Nephron progenitor cell (in vitro differentiated cells): ENCODE measurements at regions not wholly inside any gene's neighbourhood (a gene's known extent, or its start where the extent isn't known, plus 50 kb on each side); places are given as distances from the start of the nearest gene placed in this dataset.
A peak's percentile ranks its signal among the peaks of the same experiment; 100 is the strongest.

Experiments
- DNase-seq: peaks from one replicate; pipeline ENCODE4 v3.0.0; 2021
- H3K27ac Mint-ChIP-seq: 2 replicates; pipeline ENCODE4 v1.8.0; 2021; ENCODE audit warnings: mild to moderate bottlenecking, moderate library complexity, mixed read lengths
- H3K27me3 Mint-ChIP-seq: 2 replicates; pipeline ENCODE4 v1.8.0; 2021; ENCODE audit warnings: mild to moderate bottlenecking, low read depth, mixed read lengths; ENCODE audit not compliant: poor library complexity
- H3K36me3 Mint-ChIP-seq: 2 replicates; pipeline ENCODE4 v1.8.0; 2021; ENCODE audit warnings: low read depth, mixed read lengths
- H3K4me1 Mint-ChIP-seq: 2 replicates; pipeline ENCODE4 v1.8.0; 2021; ENCODE audit warnings: mixed read lengths
- H3K4me3 Mint-ChIP-seq: 2 replicates; pipeline ENCODE4 v1.8.0; 2021; ENCODE audit warnings: mild to moderate bottlenecking, moderate library complexity, mixed read lengths
- H3K9me3 Mint-ChIP-seq: 2 replicates; pipeline ENCODE4 v1.8.0; 2021; ENCODE audit warnings: mild to moderate bottlenecking, moderate library complexity, mixed read lengths
- TF ChIP-seq, protein P1 (sequence below): fragments of 200-600 bp; sonication (generic); IDR thresholded peaks from 2 replicates; pipeline ENCODE4 v1.5.0; 2021; ENCODE audit warnings: antibody characterized with exemption

DNA sequence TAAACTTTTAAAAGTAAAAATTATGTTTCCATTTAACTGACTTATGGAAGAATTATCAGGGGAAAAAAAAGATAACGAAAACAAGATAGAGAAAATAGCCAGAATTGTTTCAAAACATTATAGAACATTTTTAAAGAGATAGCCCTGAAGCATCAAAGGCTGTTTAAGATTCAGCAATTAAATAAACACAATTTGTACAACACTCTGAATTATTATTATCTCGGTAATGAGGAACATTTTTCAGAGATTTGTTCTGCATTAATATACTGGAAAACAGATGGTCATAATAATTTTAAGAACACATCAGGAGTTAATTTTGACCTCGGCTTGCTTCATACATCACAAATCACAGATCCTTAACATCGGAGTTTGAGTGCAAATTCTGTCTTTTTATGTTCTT lies 643.8 kb downstream of the SORCS1 start:
- no peak for DNase-seq
- peaks cover 3% of the 10 kb centered on the region for H3K27me3 Mint-ChIP-seq
- no peaks in the 10 kb centered on the region for H3K36me3 Mint-ChIP-seq
- H3K4me1 Mint-ChIP-seq, result no peaks in the 10 kb centered on the region
- TF ChIP-seq, protein P1, sequence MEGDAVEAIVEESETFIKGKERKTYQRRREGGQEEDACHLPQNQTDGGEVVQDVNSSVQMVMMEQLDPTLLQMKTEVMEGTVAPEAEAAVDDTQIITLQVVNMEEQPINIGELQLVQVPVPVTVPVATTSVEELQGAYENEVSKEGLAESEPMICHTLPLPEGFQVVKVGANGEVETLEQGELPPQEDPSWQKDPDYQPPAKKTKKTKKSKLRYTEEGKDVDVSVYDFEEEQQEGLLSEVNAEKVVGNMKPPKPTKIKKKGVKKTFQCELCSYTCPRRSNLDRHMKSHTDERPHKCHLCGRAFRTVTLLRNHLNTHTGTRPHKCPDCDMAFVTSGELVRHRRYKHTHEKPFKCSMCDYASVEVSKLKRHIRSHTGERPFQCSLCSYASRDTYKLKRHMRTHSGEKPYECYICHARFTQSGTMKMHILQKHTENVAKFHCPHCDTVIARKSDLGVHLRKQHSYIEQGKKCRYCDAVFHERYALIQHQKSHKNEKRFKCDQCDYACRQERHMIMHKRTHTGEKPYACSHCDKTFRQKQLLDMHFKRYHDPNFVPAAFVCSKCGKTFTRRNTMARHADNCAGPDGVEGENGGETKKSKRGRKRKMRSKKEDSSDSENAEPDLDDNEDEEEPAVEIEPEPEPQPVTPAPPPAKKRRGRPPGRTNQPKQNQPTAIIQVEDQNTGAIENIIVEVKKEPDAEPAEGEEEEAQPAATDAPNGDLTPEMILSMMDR, result no peak
- H3K4me3 Mint-ChIP-seq, result no peak overlapping the region
- no peaks in the 10 kb centered on the region for H3K9me3 Mint-ChIP-seq
- H3K27ac Mint-ChIP-seq, result no peak overlapping the region

DNA sequence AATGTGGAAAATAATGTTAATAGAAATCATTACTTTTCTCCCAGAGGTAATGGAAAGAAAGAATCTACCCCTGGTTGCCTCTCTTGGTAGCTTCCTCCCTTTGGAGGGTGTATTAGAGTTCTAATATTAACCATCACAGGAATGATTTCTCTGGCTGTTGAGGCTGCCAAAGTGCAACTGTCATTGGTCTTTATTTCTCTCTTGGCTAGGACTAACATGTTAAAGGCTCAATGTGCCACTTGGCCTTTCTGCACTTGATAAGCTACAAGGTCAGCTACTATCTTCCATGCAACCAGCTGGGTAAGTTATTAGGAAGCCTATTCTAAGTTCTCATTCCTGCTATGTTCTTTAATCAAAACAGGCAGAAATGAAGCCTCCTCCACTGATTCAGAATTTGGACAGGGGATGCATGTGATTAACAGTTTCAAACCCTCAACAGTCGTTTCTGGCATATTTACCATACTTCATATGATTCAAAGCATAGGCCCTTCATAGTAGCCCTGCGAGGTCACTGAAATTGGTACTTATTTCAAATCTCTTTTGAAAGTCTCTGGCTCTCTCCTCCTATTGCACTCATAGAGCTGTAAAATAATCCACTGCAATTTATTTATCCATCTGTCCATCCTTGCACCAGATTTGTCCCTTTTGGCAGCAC lies 645.0 kb downstream of the SORCS1 start:
- Mint-ChIP-seq H3K27ac (peak overlapping the region; percentile 16), H3K4me3 (no peak overlapping the region), H3K4me1 (peaks cover 6% of the 10 kb centered on the region), H3K9me3 (no peaks in the 10 kb centered on the region), H3K27me3 (peaks cover 3% of the 10 kb centered on the region), H3K36me3 (no peaks in the 10 kb centered on the region)
- DNase-seq, result no peak
- TF ChIP-seq, protein P1, result no peak

DNA sequence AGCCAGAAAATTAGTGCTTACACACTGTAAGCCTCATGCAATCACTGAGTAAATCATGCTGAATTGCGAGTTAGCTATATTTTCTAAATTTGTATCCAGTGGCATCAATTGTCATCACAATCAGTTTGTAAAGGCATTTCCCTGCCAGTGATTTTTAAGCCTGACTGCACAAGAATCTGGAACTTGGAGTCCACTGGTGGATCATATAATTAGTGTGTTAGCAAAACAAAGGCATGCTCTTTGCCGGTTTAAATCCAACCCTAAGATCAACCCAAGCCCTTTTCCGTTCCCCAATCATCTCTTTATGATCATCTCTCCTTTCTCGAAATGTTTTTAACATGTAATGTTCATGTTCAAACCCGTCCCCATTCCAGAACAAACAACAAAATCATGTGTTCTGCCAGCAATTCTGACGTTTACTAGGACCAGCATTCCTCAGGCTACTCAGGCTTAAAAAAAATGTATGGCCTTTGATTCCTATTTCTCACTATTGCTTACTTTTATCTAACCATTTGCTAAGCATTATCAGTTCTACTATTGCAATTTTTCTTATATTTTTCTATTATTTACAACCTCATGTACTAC lies 649.2 kb downstream of the SORCS1 start:
- TF ChIP-seq, protein P1, result no peak
- Mint-ChIP-seq H3K4me1 (peaks cover 13% of the 10 kb centered on the region), H3K9me3 (no peaks in the 10 kb centered on the region), H3K27ac (no peak overlapping the region), H3K36me3 (no peaks in the 10 kb centered on the region), H3K27me3 (no peaks in the 10 kb centered on the region), H3K4me3 (no peak overlapping the region)
- no peak for DNase-seq

DNA sequence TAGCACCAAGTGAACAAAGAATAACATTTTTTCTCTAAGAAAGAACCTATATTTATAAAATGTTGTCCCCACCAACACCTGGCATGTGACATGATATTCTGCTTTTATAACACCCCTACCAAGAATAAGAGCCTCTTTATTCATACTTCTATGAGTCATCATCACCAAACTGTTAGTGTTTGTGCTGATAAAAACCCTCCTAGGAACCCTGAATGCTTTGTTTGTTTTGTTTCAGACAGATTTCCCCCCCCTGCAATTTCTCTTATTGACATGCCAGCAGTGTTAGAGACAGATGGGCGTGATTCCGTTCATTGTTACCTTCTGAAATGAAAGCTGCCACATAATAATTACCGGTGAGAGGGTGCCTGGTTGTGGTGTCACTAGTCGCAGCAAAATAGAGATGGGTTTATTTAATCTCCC lies 651.1 kb downstream of the SORCS1 start:
- Mint-ChIP-seq H3K9me3 (no peaks in the 10 kb centered on the region), H3K4me3 (no peak overlapping the region), H3K27ac (no peak overlapping the region), H3K27me3 (no peaks in the 10 kb centered on the region), H3K36me3 (no peaks in the 10 kb centered on the region), H3K4me1 (peaks cover 13% of the 10 kb centered on the region)
- no peak for DNase-seq
- TF ChIP-seq, protein P1, result no peak

DNA sequence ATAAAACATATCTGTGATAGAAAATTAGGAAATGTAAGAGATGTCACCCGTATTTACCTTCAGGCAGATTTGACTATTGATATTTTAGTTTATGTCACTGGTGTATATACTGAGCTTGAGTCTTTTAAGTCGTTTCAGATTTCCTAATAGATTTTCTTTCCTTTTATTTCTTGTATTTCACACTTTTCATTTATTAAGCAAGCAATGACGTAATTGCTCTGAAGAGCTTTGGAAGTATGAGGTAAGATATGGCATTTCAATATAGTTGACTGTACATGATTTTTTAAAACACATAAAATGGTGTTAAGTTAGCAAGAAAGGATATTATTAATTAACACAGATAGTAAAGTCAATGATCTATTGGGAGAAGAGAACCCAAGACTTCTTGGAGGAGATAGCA lies 652.6 kb downstream of the SORCS1 start:
- H3K36me3 Mint-ChIP-seq, result no peaks in the 10 kb centered on the region
- no peaks in the 10 kb centered on the region for H3K27me3 Mint-ChIP-seq
- no peak for DNase-seq
- no peaks in the 10 kb centered on the region for H3K9me3 Mint-ChIP-seq
- TF ChIP-seq, protein P1, result no peak
- H3K4me1 Mint-ChIP-seq, result peaks cover 13% of the 10 kb centered on the region
- H3K27ac Mint-ChIP-seq, result no peak overlapping the region
- no peak overlapping the region for H3K4me3 Mint-ChIP-seq

DNA sequence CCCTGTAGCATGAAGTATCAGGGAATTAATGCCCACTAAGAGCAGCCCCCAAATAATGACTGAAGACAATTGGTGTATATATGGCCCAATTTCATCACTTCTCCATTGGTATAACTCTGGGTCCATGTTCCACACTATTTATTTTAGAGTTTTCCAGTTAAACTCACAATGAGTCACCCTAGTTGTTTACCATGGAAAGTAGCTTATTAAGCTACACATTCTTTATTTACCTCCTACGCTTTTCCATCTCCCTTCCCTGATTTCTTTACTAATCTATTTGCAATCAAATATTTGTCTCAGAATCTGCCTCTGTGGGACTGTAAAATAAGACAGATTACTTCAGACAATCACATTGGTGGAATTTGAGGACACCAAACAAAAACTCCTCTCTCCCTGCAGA lies 655.6 kb downstream of the SORCS1 start:
- H3K4me1 Mint-ChIP-seq, result peaks cover 6% of the 10 kb centered on the region
- DNase-seq, result no peak
- H3K4me3 Mint-ChIP-seq, result no peak overlapping the region
- TF ChIP-seq, protein P1, result no peak
- no peak overlapping the region for H3K27ac Mint-ChIP-seq
- H3K36me3 Mint-ChIP-seq, result no peaks in the 10 kb centered on the region
- H3K9me3 Mint-ChIP-seq, result no peaks in the 10 kb centered on the region
- no peaks in the 10 kb centered on the region for H3K27me3 Mint-ChIP-seq
